Activated effector memory CD4-positive, alpha-beta T cell treated with Interleukin-2 at 50 U/mL for 16 hours (primary cell): ENCODE measurements at regions not wholly inside any gene's neighbourhood (a gene's known extent, or its start where the extent isn't known, plus 50 kb on each side); places are given as distances from the start of the nearest gene placed in this dataset.
"Not testable (repeated sequence)": the region's sequence is repeated elsewhere in the genome, so short reads cannot be mapped to it uniquely, and the experiment has no call there.

Experiments
- DNase-seq: peaks from one replicate; pipeline ENCODE4 v3.0.0-alpha.2; 2020

GRCh38 chr6:8940356-8940755 is 505.0 kb upstream of the SLC35B3 start:
- DNase-seq = no peak

GRCh38 chr6:8939615-8940014 is 504.3 kb upstream of the SLC35B3 start:
- DNase-seq = no peak

DNA sequence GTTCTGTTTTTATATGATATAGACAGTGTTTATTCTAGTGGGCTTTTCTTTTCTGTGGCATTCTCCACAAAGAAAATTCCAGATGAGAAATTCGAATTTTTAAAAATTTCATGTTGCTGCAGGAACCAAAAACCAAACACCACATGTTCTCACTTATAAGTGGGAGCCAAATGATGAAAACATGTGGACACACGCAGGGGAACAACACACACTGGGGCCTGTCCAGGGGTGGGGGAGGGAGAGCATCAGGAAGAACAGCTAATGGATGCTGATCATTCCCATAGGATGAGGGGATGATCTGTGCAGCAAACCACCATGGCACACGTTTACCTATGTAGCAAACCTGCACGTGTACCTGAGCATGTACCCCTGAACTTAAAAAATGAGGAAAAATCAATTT is 499.0 kb upstream of the SLC35B3 start:
- DNase-seq = no peak

- no peak for DNase-seq
These were observed 494.7 kb upstream of the SLC35B3 start for GRCh38 chr6:8930009-8930408.

DNA sequence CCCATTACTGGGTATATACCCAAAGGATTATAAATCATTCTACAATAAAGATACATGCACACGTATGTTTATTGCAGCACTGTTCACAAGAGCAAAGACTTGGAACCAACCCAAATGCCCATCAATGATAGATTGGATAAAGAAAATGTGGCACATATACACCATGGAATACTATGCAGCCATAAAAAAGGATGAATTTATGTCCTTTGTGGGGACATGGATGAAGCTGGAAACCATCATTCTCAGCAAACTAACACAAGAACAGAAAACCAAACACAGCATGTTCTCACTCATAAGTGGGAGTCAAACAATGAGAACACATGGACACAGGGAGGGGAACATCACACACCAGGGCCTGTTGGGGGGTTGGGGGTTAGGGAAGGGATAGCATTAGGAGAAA is 484.9 kb upstream of the SLC35B3 start:
- not testable (repeated sequence) for DNase-seq

DNA sequence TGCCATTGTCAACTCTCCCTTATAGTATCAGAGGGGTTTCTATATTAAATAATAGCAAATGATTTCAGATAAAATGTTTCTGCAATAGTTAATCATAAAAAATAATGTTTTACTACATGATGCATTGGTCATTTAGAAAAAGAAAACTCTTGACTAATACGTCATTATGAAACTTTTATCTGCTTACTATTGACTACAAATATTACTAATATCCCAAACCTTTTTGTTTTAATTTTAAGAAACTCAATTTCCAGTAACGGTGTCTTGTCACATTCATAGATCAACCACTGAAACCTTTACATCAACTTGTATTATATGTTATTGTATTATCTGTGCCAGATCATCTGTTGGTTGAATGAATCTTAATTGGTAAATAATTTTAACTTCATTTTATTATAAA is 482.9 kb upstream of the SLC35B3 start:
- DNase-seq = no peak

- no peak for DNase-seq
These were observed 479.4 kb upstream of the SLC35B3 start for GRCh38 chr6:8914700-8915099.

DNA sequence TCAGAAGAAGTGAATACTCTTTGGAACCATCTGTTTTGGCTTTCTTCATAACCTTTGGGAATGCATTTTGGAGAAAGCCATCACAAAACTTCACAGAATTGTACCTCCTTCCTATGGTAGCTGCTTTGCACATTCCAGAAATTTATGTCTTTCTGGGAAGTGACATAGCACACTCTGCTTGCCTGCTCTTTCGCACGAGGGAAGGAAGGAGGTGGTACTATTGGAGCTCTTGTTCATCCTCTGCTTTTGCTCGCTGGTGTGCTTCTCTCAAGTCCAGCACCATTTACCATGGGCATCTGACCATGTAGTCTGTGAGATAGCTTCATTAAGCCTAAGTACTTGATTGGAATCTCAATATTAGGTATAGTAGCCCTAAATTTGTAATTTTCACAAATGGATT is 473.3 kb upstream of the SLC35B3 start:
- DNase-seq = no peak

DNA sequence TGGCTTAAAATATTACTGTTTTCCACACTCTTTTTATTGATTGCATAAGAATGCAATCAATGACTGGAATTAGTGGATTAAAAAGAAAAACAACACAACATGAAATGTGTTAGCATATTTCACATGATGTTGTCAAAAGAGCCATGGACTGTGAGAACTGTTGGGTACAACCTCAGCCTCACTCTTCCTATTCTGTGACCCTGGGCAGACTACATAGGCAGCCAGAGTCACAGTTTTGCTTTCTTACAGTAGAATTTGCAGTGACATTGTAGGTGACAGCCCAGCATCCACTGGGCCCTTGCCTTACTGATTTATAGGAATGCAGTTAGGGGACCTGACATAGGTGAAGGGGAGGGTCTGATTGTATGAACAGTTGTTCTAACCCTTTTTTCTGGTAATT is 471.4 kb upstream of the SLC35B3 start:
- DNase-seq = no peak

DNA sequence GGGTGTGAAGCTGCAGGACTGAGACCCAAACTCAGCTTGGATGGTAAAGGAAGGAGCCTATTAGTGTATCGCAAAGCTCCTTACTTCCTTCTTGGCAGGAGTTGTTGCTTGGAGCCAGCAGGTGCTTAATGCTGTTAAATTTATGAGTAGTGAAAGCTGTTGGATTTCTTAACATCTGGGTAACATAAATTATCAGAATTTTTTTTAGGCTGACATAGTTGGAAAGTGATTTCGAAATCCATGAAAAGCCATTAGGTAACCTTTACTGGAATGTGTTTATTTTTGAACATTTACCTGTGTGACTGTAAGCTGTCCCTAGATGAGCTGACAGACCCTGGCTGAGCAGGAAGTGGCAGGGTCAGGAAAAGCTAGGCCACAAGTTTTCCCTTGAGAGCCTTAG is 470.4 kb upstream of the SLC35B3 start:
- no peak for DNase-seq

DNA sequence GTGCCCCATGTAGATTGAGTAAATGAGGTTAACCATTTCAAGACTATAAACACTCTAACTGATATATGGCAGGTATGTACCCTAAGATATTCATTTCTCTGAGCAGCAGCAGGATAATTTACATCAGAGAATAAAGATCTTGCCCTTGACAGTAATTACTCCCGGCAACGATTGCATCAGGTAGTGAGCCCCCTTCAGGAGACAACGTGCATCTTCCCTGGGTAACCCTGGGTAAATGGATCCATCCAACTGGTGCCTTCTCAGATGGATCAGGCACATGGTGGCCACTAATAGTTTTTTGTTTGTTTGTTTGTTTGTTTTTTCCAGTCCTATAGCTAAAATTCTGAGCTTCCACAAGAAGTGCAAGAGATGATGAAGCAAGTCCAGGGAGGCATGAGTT is 469.4 kb upstream of the SLC35B3 start:
- no peak for DNase-seq

DNA sequence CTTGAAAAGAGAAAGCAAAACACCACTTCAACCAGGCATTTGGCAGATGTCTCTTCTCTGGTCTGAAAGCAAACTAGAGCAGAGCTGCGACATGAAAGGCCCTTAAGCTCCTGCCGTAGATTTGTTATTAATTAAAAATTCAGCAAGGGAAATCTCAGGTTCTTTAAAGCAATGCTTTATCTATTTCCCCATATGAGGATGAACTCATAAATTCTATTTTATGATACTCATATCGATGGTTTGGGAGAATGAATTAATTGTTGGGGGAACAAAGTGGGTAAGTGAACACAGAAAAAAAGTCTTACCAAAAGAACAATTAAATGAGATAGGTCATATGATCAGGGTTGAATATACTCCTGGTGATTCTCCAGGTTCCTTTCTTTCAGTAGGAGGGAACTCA is 464.7 kb upstream of the SLC35B3 start:
- no peak for DNase-seq

DNA sequence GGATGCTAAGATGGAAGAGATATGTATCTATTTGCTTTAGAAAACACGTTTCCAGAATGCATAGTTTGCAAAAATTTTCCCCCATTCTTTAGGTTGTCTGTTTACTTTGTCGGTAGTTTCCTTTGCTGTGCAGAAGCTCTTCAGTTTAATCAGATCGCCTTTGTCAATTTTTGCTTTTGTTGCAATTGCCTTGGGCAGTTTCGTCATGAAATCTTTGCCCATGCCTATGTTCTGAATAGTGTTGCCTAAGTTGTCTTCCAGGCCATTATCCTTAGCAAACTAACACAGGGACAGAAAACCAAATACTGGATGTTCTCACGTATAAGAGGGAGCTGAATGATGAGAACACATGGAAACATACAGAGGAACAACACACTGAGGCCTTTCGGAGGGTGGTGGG is 454.2 kb upstream of the SLC35B3 start:
- DNase-seq = no peak

DNA sequence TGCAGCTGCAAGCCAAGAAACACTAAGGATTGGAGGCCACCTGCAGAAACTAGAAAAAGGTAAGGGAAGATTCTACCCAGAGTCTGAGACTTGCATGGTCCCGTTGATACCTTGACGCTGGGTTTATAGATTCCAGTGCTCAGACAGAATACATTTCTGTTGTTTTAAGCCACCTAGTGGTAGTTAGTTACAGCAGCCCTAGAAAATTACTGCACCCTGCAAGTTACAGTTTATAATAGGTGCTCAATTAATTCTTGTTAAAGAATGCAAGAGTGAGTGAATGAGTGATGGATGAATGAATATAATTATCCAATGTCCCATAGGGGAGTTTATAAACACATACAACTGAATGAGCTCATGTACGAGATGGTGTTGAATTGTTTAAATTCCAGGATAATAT is 453.1 kb upstream of the SLC35B3 start:
- DNase-seq = no peak

- no peak for DNase-seq
These were observed 446.3 kb upstream of the SLC35B3 start for GRCh38 chr6:8881663-8882062.

GRCh38 chr6:8879334-8879733 is 444.0 kb upstream of the SLC35B3 start:
- DNase-seq = no peak

DNA sequence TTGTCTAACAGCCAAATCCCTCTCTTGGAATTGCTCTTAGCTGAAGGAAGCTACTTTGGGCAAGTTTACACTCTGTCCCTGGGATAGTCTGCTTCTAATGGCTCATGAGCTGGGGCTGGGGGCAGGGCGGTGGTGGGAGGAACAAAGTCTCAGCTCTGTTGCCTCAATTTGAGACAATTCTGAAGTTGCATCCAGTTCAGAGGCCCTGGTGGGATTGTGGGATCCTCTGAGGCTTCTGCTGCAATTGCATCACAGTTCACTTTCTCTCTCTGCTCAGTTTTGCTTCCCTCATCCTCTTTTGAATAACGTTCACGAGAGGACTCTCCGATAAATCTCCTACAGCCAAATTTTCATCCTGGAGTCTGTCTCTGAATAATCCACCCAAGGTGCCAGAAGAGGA is 440.6 kb upstream of the SLC35B3 start:
- no peak for DNase-seq

- no peak for DNase-seq
These were observed 437.2 kb upstream of the SLC35B3 start for GRCh38 chr6:8872589-8872988.

DNA sequence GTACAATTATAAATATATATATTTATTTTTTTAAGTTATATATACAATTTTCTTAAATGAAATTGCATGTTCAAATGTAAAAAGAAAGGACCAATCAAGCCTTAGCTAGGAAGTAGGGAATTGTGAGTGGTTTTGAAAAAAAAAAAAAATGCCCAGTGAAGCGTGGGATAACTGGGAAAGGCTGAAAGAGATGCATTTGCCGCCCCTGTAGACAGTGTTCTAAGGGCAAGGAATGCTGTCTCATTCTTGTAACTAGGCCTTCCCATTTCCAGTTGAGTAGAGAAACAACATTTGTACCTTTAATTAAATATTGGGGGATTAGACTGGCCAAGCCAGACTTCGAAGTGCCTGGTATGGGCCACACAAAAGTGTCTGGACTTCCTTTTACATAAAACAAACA is 430.1 kb upstream of the SLC35B3 start:
- no peak for DNase-seq

GRCh38 chr6:8860671-8861070 is 425.3 kb upstream of the SLC35B3 start:
- DNase-seq = no peak

GRCh38 chr6:8859501-8859900 is 424.2 kb upstream of the SLC35B3 start:
- DNase-seq = no peak

DNA sequence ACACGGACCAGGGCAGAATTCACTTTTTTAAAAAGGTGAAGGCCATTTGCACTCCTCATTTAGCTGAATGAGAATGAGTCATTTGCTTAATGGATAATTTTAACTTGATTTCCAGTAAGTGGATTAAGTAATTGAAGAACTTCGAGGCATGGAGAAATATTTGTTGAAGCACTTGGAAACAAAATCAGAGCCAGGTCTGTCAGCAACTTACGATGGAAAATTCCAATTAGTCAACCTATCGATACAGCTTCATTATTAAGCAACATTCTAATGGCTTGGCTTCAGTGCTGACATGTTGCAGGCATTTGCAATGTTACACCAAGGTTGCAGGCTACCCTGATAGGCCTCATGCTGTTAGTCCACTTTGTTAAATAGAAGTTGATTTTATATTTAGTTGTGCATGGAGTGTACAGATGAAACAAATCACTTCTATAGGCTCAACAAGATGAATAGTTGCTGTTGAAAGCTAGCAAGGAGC is 423.5 kb upstream of the SLC35B3 start:
- no peak for DNase-seq

GRCh38 chr6:8857160-8857559 is 421.8 kb upstream of the SLC35B3 start:
- no peak for DNase-seq

DNA sequence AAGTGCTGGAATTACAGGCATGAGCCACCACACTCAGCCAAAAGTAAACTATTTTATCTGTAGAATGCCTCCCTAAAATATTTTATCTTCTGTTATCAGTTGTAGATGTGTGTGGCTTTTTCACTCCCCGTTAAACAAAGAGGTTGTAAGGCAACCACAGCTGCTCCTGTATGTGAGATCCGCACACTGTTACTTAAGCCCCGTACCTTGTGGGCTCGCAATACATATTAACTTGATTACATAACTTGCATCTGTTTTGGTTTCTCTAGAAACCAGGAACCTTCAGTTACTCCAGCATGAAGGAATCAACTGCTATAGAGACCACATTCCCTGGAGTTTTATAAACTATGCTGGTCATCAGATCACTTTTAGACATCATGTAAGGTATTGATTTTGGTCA is 420.1 kb upstream of the SLC35B3 start:
- DNase-seq = no peak

DNA sequence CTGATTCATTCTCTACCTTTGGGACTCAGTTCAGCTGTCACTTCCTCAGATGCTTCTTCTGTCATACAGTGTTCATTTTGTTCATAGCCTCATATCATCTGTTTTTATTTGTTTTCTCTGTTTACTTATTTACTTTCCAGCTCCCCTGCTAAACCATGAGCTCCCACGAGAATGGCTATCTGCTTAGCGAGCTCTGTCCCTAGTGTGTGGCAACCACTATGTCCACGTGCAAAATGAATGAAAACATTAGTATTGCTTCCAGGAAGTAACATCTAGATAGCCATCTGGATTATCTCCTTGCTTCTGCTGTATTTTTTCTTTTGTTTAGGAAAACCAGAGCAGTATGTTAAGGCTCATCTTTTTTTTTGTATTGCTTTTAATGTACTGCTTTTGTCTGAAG is 417.0 kb upstream of the SLC35B3 start:
- no peak for DNase-seq

GRCh38 chr6:8846680-8847079 is 411.3 kb upstream of the SLC35B3 start:
- not testable (repeated sequence) for DNase-seq
